ENCODE measurements at regions not wholly inside any gene's neighbourhood (a gene's known extent, or its start where the extent isn't known, plus 50 kb on each side); places are given as distances from the start of the nearest gene placed in this dataset.

- ATAC-seq (ENCODE audit: low read depth): no peak
- Histone ChIP-seq H4K20me1 (ENCODE audit: control insufficient read depth, insufficient read depth, low read length, poor library complexity, severe bottlenecking) (no peaks in the 10 kb centered on the region), H3K36me3 (replicated peaks in 1 of 2; ENCODE audit: control extremely low read depth in 1 of 2, control insufficient read depth in 1 of 2, extremely low read depth in 1 of 2, insufficient read depth in 2 of 2, low read length in 1 of 2) (no peaks in the 10 kb centered on the region), H3K4me3 (ENCODE audit: control extremely low read depth in 1 of 5, extremely low read depth in 1 of 5, insufficient read depth in 1 of 5, low read depth in 2 of 5, low read length in 4 of 5) (no peak overlapping the region), H3K9me3 (ENCODE audit: control extremely low read depth in 1 of 3, control insufficient read depth in 2 of 3, insufficient read depth in 1 of 3, low read length in 2 of 3) (peaks cover 0 to 7% (median 2%) of the 10 kb centered on the region in 3 donors), H3K27me3 (replicated peaks in 1 of 4; ENCODE audit: control extremely low read depth in 1 of 4, control insufficient read depth in 3 of 4, insufficient read depth in 4 of 4, low read length in 3 of 4) (no peaks in the 10 kb centered on the region), H3K27ac (ENCODE audit: low read length in 2 of 2) (no peak overlapping the region), H2AFZ (ENCODE audit: insufficient read depth, low read depth, low read length, poor library complexity, severe bottlenecking) (no peak overlapping the region), H3K4me1 (ENCODE audit: control insufficient read depth in 2 of 2, insufficient read depth in 2 of 2, low read length in 2 of 2) (no peaks in the 10 kb centered on the region), H3K4me2 (replicated peaks; ENCODE audit: low read depth, low read length, poor library complexity, severe bottlenecking) (no peak overlapping the region), H3K79me2 (ENCODE audit: control insufficient read depth, insufficient read depth, low read length) (no peaks in the 10 kb centered on the region), H3K9ac (ENCODE audit: low read length) (no peak overlapping the region)
- no peaks in the 10 kb centered on the region for H3K4me1 Mint-ChIP-seq
- WGBS (ENCODE audit: insufficient coverage): 80% methylated on average over 1 of the region's 2 CpGs
- DNase-seq: no peak
- H3K27me3 Mint-ChIP-seq: peaks cover 8% of the 10 kb centered on the region
- POLR2A ChIA-PET: no interaction called here
- TF ChIP-seq EZH2 (IDR thresholded peaks at IDR 0.05; ENCODE audit: borderline replicate concordance, insufficient read depth, low read depth, low read length, poor library complexity, severe bottlenecking) (no peak), CTCF (IDR thresholded peaks at IDR 0.05) (no peak)
- no peak overlapping the region for H3K4me3 Mint-ChIP-seq
- CTCF ChIA-PET: no interaction called here
- intact Hi-C loops (cut with micrococcal nuclease): no loop called here
- peaks cover 3% of the 10 kb centered on the region for H3K9me3 Mint-ChIP-seq (ENCODE audit: insufficient read depth)
- H3K27ac Mint-ChIP-seq: no peak overlapping the region
These were observed 136.3 kb upstream of the SPATS2L start for GRCh38 chr2:200170221-200170620.

GRCh38 chr2:200171731-200172482 lies 134.6 kb upstream of the SPATS2L start:
- H3K4me3 Mint-ChIP-seq: no peak overlapping the region
- H3K4me3 ChIP-seq (ENCODE audit: control extremely low read depth in 1 of 5, extremely low read depth in 1 of 5, insufficient read depth in 1 of 5, low read depth in 2 of 5, low read length in 4 of 5): no peak overlapping the region
- 85% methylated on average over 2 of the region's 4 CpGs for WGBS (ENCODE audit: insufficient coverage)
- no peaks in the 10 kb centered on the region for H3K79me2 ChIP-seq (ENCODE audit: control insufficient read depth, insufficient read depth, low read length)
- no peaks in the 10 kb centered on the region for H3K36me3 ChIP-seq (replicated peaks in 1 of 2; ENCODE audit: control extremely low read depth in 1 of 2, control insufficient read depth in 1 of 2, extremely low read depth in 1 of 2, insufficient read depth in 2 of 2, low read length in 1 of 2)
- H3K4me1 Mint-ChIP-seq: no peaks in the 10 kb centered on the region
- ChIA-PET CTCF (no interaction called here), POLR2A (no interaction called here)
- H3K27me3 ChIP-seq (replicated peaks in 1 of 4; ENCODE audit: control extremely low read depth in 1 of 4, control insufficient read depth in 3 of 4, insufficient read depth in 4 of 4, low read length in 3 of 4): no peaks in the 10 kb centered on the region
- ATAC-seq (ENCODE audit: low read depth) (no peak), DNase-seq (no peak)
- no peak overlapping the region for H2AFZ ChIP-seq (ENCODE audit: insufficient read depth, low read depth, low read length, poor library complexity, severe bottlenecking)
- no peaks in the 10 kb centered on the region for H4K20me1 ChIP-seq (ENCODE audit: control insufficient read depth, insufficient read depth, low read length, poor library complexity, severe bottlenecking)
- peaks cover 0 to 7% (median 0%) of the 10 kb centered on the region in 3 donors for H3K9me3 ChIP-seq (ENCODE audit: control extremely low read depth in 1 of 3, control insufficient read depth in 2 of 3, insufficient read depth in 1 of 3, low read length in 2 of 3)
- no peak overlapping the region for H3K9ac ChIP-seq (ENCODE audit: low read length)
- no peaks in the 10 kb centered on the region for H3K9me3 Mint-ChIP-seq (ENCODE audit: insufficient read depth)
- H3K4me2 ChIP-seq (replicated peaks; ENCODE audit: low read depth, low read length, poor library complexity, severe bottlenecking): no peak overlapping the region
- H3K27ac ChIP-seq (ENCODE audit: low read length in 2 of 2): no peak overlapping the region
- no peak for TF ChIP-seq CTCF (IDR thresholded peaks at IDR 0.05)
- TF ChIP-seq EZH2 (IDR thresholded peaks at IDR 0.05; ENCODE audit: borderline replicate concordance, insufficient read depth, low read depth, low read length, poor library complexity, severe bottlenecking): no peak
- H3K27ac Mint-ChIP-seq: no peak overlapping the region
- intact Hi-C loops (cut with micrococcal nuclease): no loop called here
- H3K27me3 Mint-ChIP-seq: peaks cover 8% of the 10 kb centered on the region
- H3K4me1 ChIP-seq (ENCODE audit: control insufficient read depth in 2 of 2, insufficient read depth in 2 of 2, low read length in 2 of 2): no peaks in the 10 kb centered on the region

All from B cell (primary cell).